IMR-90 (cell line): ENCODE measurements at regions not wholly inside any gene's neighbourhood (a gene's known extent, or its start where the extent isn't known, plus 50 kb on each side); places are given as distances from the start of the nearest gene placed in this dataset.

Source experiments
- ATAC-seq: fragments of 200-7000 bp; cut with Tn5 transposase; 2 replicates; pipeline ENCODE4 v1.9.1; 2020; ENCODE audit warnings: low read depth, mild to moderate bottlenecking, moderate library complexity
- BruUV-seq: library from RNA; stranded (reverse); fragments of 400-500 nt; replicated peaks from 2 replicates; lab custom pipeline; 2021; lab: Mats Ljungman, UMichigan
- CTCF ChIA-PET: fragments of 300-600 bp; formaldehyde crosslinking; extraction: SDS; loops from one replicate; lab custom pipeline; 2021; ENCODE audit warnings: antibody characterized with exemption; lab: Yijun Ruan, JAX
- POLR2A ChIA-PET: fragments of 300-600 bp; sonication (Branson Sonifier 250); formaldehyde crosslinking; loops from one replicate; lab custom pipeline; 2022; ENCODE audit warnings: antibody characterized with exemption; ENCODE audit not compliant: unreplicated experiment; lab: Charles Lee
- DNase-seq: peaks from one replicate; pipeline ENCODE4 v3.0.0; 2013
- H2AFZ ChIP-seq: replicated peaks from 2 replicates; pipeline ENCODE3; 2013; ENCODE audit warnings: low read length, mild to moderate bottlenecking; ENCODE audit not compliant: poor library complexity
- H2AK5ac ChIP-seq: 2 replicates; pipeline ENCODE4 v1.6.1; 2013; ENCODE audit warnings: low read depth, low read length, inconsistent platforms
- H2AK9ac ChIP-seq: replicated peaks from 2 replicates; pipeline ENCODE3; 2013; ENCODE audit warnings: mild to moderate bottlenecking, low read depth, low read length, moderate library complexity; ENCODE audit not compliant: poor library complexity
- H2BK120ac ChIP-seq: 2 replicates; pipeline ENCODE4 v1.6.1; 2013; ENCODE audit warnings: low read depth, low read length, inconsistent platforms
- H2BK15ac ChIP-seq: 3 replicates; pipeline ENCODE4 v1.6.1; 2013; ENCODE audit warnings: low read depth, low read length, inconsistent platforms
- H2BK20ac ChIP-seq: 2 replicates; pipeline ENCODE4 v1.6.1; 2013; ENCODE audit warnings: low read depth, mild to moderate bottlenecking, inconsistent platforms, low read length, moderate library complexity
- H2BK5ac ChIP-seq: 2 replicates; pipeline ENCODE4 v1.6.1; 2013; ENCODE audit warnings: mild to moderate bottlenecking, low read depth, low read length, inconsistent platforms; ENCODE audit not compliant: poor library complexity, severe bottlenecking
- H3K14ac ChIP-seq: replicated peaks from 2 replicates; pipeline ENCODE4 v1.6.1; 2013; ENCODE audit warnings: low read depth, low read length, inconsistent platforms
- H3K18ac ChIP-seq: 2 replicates; pipeline ENCODE4 v1.6.1; 2013; ENCODE audit warnings: low read depth, low read length, control low read depth
- H3K23ac ChIP-seq: 2 replicates; pipeline ENCODE4 v1.6.1; 2013; ENCODE audit warnings: low read depth, low read length, inconsistent platforms
- H3K27ac ChIP-seq: 2 replicates; pipeline ENCODE4 v1.5.1; 2013; ENCODE audit warnings: mild to moderate bottlenecking, control low read depth, low read length; ENCODE audit not compliant: insufficient read depth
- H3K27me3 ChIP-seq: 2 replicates; pipeline ENCODE4 v1.6.1; 2013; ENCODE audit warnings: low read length; ENCODE audit not compliant: control insufficient read depth, insufficient read depth
- H3K36me3 ChIP-seq: 2 replicates; pipeline ENCODE4 v1.6.1; 2013; ENCODE audit warnings: low read length, mixed read lengths; ENCODE audit not compliant: control insufficient read depth, insufficient read depth
- H3K4ac ChIP-seq: 2 replicates; pipeline ENCODE4 v1.6.1; 2013; ENCODE audit warnings: low read depth, low read length, inconsistent platforms
- H3K4me1 ChIP-seq: 2 replicates; pipeline ENCODE4 v1.6.1; 2013; ENCODE audit warnings: low read length, mixed read lengths; ENCODE audit not compliant: control insufficient read depth, insufficient read depth
- H3K4me2 ChIP-seq: 2 replicates; pipeline ENCODE4 v1.6.1; 2013; ENCODE audit warnings: low read depth, mild to moderate bottlenecking, control low read depth, low read length, moderate library complexity
- H3K4me3 ChIP-seq: 2 replicates; pipeline ENCODE4 v1.5.1; 2013; ENCODE audit warnings: low read depth, mild to moderate bottlenecking, control low read depth, low read length, moderate library complexity; ENCODE audit not compliant: insufficient read depth
- H3K56ac ChIP-seq: 2 replicates; pipeline ENCODE4 v1.6.1; 2013; ENCODE audit warnings: low read length, inconsistent platforms; ENCODE audit not compliant: insufficient read depth; ENCODE audit errors: extremely low read depth
- H3K79me1 ChIP-seq, 2 experiments: 2 replicates each; pipeline ENCODE4 v1.6.1; 2013; ENCODE audit warnings: low read length in 2 of 2, inconsistent platforms in 1 of 2, low read depth in 1 of 2
- H3K9ac ChIP-seq: 2 replicates; pipeline ENCODE4 v1.6.1; 2013; ENCODE audit warnings: low read depth, low read length, control low read depth
- H3K9me1 ChIP-seq: 2 replicates; pipeline ENCODE4 v1.6.1; 2013; ENCODE audit warnings: low read length, inconsistent platforms; ENCODE audit not compliant: insufficient read depth
- H3K9me3 ChIP-seq: 2 replicates; pipeline ENCODE4 v1.6.1; 2013; ENCODE audit warnings: low read length; ENCODE audit not compliant: control insufficient read depth, insufficient read depth
- H4K20me1 ChIP-seq: 2 replicates; pipeline ENCODE4 v1.6.1; 2013; ENCODE audit warnings: low read length, inconsistent platforms; ENCODE audit not compliant: insufficient read depth
- H4K5ac ChIP-seq: 2 replicates; pipeline ENCODE4 v1.6.1; 2013; ENCODE audit warnings: mild to moderate bottlenecking, low read depth, low read length, control low read depth
- H4K8ac ChIP-seq, 2 experiments: 2 replicates each; pipeline ENCODE4 v1.6.1; 2013; ENCODE audit warnings: low read depth in 2 of 2, low read length in 2 of 2, control low read depth in 1 of 2, inconsistent platforms in 1 of 2
- H4K91ac ChIP-seq: 2 replicates; pipeline ENCODE4 v1.6.1; 2013; ENCODE audit warnings: low read depth, low read length, inconsistent platforms; ENCODE audit not compliant: insufficient read depth
- BHLHE40 ChIP-seq: fragments of 150-350 bp; IDR thresholded peaks from 2 replicates; pipeline ENCODE4 v1.6.1; 2016; ENCODE audit warnings: mild to moderate bottlenecking, low read depth, low read length
- CEBPB ChIP-seq: IDR thresholded peaks from 2 replicates; pipeline ENCODE4 v1.6.1; 2012; ENCODE audit warnings: low read depth, low read length, improper control_type of control experiment
- FOS ChIP-seq: fragments of 150-350 bp; IDR thresholded peaks from 2 replicates; pipeline ENCODE4 v1.6.1; 2016; ENCODE audit warnings: low read depth, low read length
- MAFK ChIP-seq: IDR thresholded peaks from 2 replicates; pipeline ENCODE4 v1.6.1; 2012; ENCODE audit warnings: low read depth, low read length, improper control_type of control experiment
- MAZ ChIP-seq: IDR thresholded peaks from 2 replicates; pipeline ENCODE4 v1.6.1; 2012; ENCODE audit warnings: low read depth, mild to moderate bottlenecking, low read length, improper control_type of control experiment, moderate library complexity, borderline replicate concordance
- RCOR1 ChIP-seq: IDR thresholded peaks from 2 replicates; pipeline ENCODE4 v1.6.1; 2012; ENCODE audit warnings: mild to moderate bottlenecking, low read length, improper control_type of control experiment; ENCODE audit not compliant: insufficient replicate concordance
- SMC3 ChIP-seq: fragments of 150-350 bp; IDR thresholded peaks from 2 replicates; pipeline ENCODE4 v1.6.1; 2016; ENCODE audit warnings: low read depth, mild to moderate bottlenecking, antibody characterized with exemption, low read length, moderate library complexity
- WGBS, 2 experiments: methylation state at CpG; one replicate each; pipeline versions ENCODE4 v1.1.5 to v1.1.7; 2013; ENCODE audit warnings: missing lambda C conversion rate in 2 of 2; ENCODE audit not compliant: insufficient read length in 1 of 2; ENCODE audit errors: extremely low coverage in 2 of 2; 5-methylcytosine and 5-hydroxymethylcytosine counted together
- dilution Hi-C: fragments of 300-500 bp; cut with HindIII; formaldehyde crosslinking; loops from one replicate; pipeline ENCODE4 v1.14.3; 2018; ENCODE audit warnings: low sequenced_read_pairs; ENCODE audit not compliant: unreplicated experiment
- in situ Hi-C: fragments of 300-500 bp; cut with MboI; formaldehyde crosslinking; loops from 3 replicates; pipeline ENCODE4 v1.14.3; 2019; ENCODE audit warnings: low sequenced_read_pairs, inconsistent platforms, mixed read lengths
- intact Hi-C: fragments of 100-400 bp; cut with micrococcal nuclease; formaldehyde crosslinking; loops from 2 replicates; pipeline ENCODE4 v1.10.0; 2022
- TF ChIP-seq, protein P1 (sequence below): fragments of 150-350 bp; IDR thresholded peaks from 2 replicates; pipeline ENCODE4 v1.6.1; 2016; ENCODE audit warnings: low read depth, mild to moderate bottlenecking, low read length, moderate library complexity, borderline replicate concordance

DNA sequence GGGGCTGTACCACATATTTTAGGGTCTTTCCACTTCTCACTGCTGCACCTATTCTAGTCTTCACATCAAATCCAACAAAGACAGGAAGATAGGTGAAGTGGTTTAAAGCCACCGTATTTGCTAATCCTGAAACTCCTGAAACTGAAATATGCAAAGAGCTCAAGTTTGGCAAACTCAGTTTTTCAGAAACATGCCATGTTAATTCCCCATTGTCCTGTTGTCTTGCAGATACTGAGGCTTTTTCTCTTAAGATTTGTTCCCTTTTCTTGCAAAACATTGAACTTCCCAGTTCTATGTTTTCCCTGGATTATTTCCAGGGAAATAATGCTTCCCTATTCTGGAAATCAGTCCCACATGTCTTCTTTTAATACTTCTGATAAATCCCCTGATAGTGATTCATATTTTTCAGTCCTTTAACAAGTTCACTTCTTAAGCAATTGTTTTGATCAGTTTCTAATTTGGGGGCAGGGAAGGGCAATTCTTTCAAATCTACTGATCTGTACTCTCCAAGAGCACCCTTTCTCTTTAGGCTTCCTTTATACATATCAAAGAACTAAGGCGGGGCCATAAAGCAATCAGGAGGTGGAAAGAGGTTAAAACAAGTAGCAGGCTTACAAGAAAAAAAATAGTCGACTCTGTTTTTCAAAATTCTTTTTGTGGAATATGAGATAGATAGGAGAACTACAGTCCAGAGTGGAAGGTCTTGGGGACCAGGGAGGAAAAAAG, 648.5 kb downstream of the BNC2 start:
- no peaks in the 10 kb centered on the region for H3K27me3 ChIP-seq
- H3K14ac ChIP-seq, result no peak overlapping the region
- H3K36me3 ChIP-seq, result no peaks in the 10 kb centered on the region
- no peak for TF ChIP-seq CEBPB
- no peak for TF ChIP-seq SMC3
- no peak for TF ChIP-seq MAZ
- no peak for TF ChIP-seq BHLHE40
- TF ChIP-seq MAFK, result no peak
- TF ChIP-seq RCOR1, result no peak
- TF ChIP-seq, protein P1, sequence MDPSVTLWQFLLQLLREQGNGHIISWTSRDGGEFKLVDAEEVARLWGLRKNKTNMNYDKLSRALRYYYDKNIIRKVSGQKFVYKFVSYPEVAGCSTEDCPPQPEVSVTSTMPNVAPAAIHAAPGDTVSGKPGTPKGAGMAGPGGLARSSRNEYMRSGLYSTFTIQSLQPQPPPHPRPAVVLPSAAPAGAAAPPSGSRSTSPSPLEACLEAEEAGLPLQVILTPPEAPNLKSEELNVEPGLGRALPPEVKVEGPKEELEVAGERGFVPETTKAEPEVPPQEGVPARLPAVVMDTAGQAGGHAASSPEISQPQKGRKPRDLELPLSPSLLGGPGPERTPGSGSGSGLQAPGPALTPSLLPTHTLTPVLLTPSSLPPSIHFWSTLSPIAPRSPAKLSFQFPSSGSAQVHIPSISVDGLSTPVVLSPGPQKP, result no peak
- no peak for TF ChIP-seq FOS
- H3K27ac ChIP-seq, result no peak overlapping the region
- no peak overlapping the region for H3K56ac ChIP-seq
- H3K4me3 ChIP-seq, result no peak overlapping the region
- H2AFZ ChIP-seq, result no peak overlapping the region
- H3K18ac ChIP-seq, result no peak overlapping the region
- no peak overlapping the region for H4K8ac ChIP-seq
- 17% methylated on average over 1 of the region's 3 CpGs; no CpG with 5 or more reads in 1 of the 2 experiments for WGBS, 2 experiments
- peaks cover 2% of the 10 kb centered on the region; the same call in 1 of the 2 replicates for H3K4me1 ChIP-seq
- no TSS peak for BruUV-seq
- H2AK9ac ChIP-seq, result no peak overlapping the region
- no peak overlapping the region for H4K5ac ChIP-seq
- no peak overlapping the region for H2BK15ac ChIP-seq
- H2BK120ac ChIP-seq, result no peak overlapping the region
- dilution Hi-C loops, result no loop called here
- H3K9me1 ChIP-seq, result no peaks in the 10 kb centered on the region
- H4K91ac ChIP-seq, result no peak overlapping the region
- no peak overlapping the region for H3K23ac ChIP-seq
- H3K9ac ChIP-seq, result no peak overlapping the region
- in situ Hi-C loops, result no loop called here
- intact Hi-C loops, result no loop called here
- POLR2A ChIA-PET, result no interaction called here
- no peak for DNase-seq
- no peak overlapping the region; the same call in 1 of the 2 replicates for H3K4ac ChIP-seq
- no peak overlapping the region for H2BK5ac ChIP-seq
- no peaks in the 10 kb centered on the region for H4K20me1 ChIP-seq
- CTCF ChIA-PET, result interaction anchor here (0.6 kb wide), 1 partner anchor 249 kb away, joined by 3 read pairs; no protein-coding TSS in a partner anchor
- H2AK5ac ChIP-seq, result no peak overlapping the region
- ATAC-seq, result no peak
- H3K4me2 ChIP-seq, result no peak overlapping the region
- no peaks in the 10 kb centered on the region for H3K9me3 ChIP-seq
- H2BK20ac ChIP-seq, result no peak overlapping the region
- no peaks in the 10 kb centered on the region for H3K79me1 ChIP-seq
